K562 (cell line): ENCODE measurements at regions not wholly inside any gene's neighbourhood (a gene's known extent, or its start where the extent isn't known, plus 50 kb on each side); places are given as distances from the start of the nearest gene placed in this dataset. TPM values are rescaled to one million over a fixed set of nuclear protein-coding genes. Genes with fewer than 3 reads are reported as not detected.

ENCODE experiments used
- small RNA-seq: library from RNA; depleted of rRNA; stranded (forward); fragments of <200 nt; gene quantifications from one replicate; pipeline ENCODE3, GENCODE V24; 2014

Small RNA genes in the stretch of these regions (small RNA-seq; reads per million reads assigned to genes)
- gene RNA5SP54: not detected
